ENCODE measurements at regions not wholly inside any gene's neighbourhood (a gene's known extent, or its start where the extent isn't known, plus 50 kb on each side); places are given as distances from the start of the nearest gene placed in this dataset.

DNA sequence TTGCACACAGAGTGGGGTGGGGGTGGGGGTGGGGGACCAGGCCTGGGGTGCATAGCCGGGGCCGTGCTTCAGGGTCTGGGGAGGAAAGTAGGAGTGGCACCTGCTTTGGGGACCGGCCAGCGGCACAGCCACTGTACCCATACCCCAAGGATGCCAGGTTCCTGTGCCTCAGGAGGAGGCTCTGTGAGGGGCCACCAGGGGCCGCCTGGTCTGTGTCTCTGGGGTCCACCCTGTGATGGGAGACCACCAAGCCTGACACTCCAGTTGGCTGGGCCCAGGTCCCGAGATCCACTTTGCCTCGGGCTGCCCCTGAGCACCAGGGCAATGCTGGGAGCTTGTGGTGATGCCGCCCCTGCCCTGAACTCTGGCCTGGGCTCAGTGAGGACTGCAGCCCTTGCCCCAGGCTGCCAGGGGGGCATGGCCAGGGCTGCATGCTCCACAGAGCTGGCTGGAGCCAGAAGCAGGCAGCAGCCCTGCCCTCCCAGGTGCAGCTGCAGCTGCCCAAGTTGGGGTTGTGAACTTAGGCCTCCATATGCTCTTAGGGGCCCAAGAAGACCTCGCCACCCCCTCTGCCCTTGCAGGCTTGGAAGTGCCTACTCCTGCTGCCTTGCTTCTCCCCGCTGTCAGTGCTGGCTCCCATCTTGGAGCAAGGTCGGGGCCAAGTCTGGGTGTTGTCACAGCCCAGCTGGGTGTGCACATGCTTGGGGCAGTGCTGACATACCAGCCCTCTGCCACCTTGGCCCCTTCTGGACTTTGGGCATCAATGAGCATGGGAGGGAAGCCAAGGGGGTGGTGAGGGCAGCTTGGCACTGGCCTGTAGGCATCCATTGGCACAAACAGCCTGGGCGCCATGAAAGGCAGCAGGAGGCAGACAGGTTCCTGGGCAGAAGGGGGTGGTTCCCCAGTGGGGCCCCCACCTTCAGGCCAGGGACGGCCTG is 123.3 kb upstream of the THY1 start:
- H3K9me3 ChIP-seq (replicated peaks; ENCODE audit: low read length) = no peaks in the 10 kb centered on the region
- H3K4me1 ChIP-seq (ENCODE audit: control insufficient read depth, insufficient read depth, low read length) = no peaks in the 10 kb centered on the region
- H3K9ac ChIP-seq (ENCODE audit: low read depth, low read length) = no peak overlapping the region
- H3K4me3 ChIP-seq (ENCODE audit: low read length) = no peak overlapping the region
- no peaks in the 10 kb centered on the region for H3K36me3 ChIP-seq (ENCODE audit: insufficient read depth, low read length)
- H3K4me2 ChIP-seq (ENCODE audit: low read length) = no peak overlapping the region
- H3K27me3 ChIP-seq (ENCODE audit: control insufficient read depth, insufficient read depth, low read length) = peaks cover 10% of the 10 kb centered on the region

DNA sequence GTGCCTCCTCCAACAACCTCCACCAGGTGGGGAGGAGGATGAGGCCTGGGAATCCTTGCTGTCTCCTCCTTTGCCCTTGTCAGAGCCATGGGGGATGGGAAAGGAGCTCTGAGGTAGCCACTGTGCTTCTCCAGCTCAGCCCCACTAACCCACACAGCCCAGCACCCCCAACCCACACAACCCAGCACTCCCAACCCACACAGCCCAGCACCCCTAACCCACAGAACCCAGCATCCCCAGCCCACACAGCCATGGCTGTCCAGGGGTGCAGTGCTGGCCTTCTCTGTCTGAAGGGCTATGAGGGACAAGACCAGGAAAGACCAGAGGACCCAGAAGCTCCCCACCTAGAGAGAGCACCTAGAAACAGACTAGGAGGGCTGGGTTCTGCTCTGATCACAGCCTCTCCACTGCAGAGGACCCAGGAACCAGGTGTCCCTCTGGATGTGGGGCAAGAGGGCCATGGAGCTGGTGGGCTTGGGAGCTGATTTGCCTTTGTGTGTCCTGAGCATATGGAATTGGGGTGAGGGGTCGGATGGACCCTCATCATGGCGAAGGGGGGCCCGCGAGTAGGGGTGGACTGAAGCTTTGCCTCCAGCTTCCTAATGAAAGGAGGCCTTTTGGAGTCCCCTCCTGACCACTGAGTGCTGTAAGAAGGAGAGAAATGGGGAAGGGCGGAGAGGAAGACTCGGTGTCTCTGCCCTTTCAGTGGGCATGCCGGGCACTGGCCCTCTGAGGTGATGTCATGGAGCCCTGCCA is 117.6 kb upstream of the THY1 start:
- Histone ChIP-seq H3K9me3 (replicated peaks; ENCODE audit: low read length) (no peaks in the 10 kb centered on the region), H3K4me1 (ENCODE audit: control insufficient read depth, insufficient read depth, low read length) (peaks cover 6% of the 10 kb centered on the region), H3K4me2 (ENCODE audit: low read length) (no peak overlapping the region), H3K36me3 (ENCODE audit: insufficient read depth, low read length) (no peaks in the 10 kb centered on the region), H3K9ac (ENCODE audit: low read depth, low read length) (no peak overlapping the region), H3K27me3 (ENCODE audit: control insufficient read depth, insufficient read depth, low read length) (peaks cover 34% of the 10 kb centered on the region), H3K4me3 (ENCODE audit: low read length) (no peak overlapping the region)

- peaks cover 38% of the 10 kb centered on the region for H3K27me3 ChIP-seq (ENCODE audit: control insufficient read depth, insufficient read depth, low read length)
- H3K4me3 ChIP-seq (ENCODE audit: low read length) = no peak overlapping the region
- peaks cover 6% of the 10 kb centered on the region for H3K4me1 ChIP-seq (ENCODE audit: control insufficient read depth, insufficient read depth, low read length)
- H3K9me3 ChIP-seq (replicated peaks; ENCODE audit: low read length) = no peaks in the 10 kb centered on the region
- no peaks in the 10 kb centered on the region for H3K36me3 ChIP-seq (ENCODE audit: insufficient read depth, low read length)
- H3K9ac ChIP-seq (ENCODE audit: low read depth, low read length) = no peak overlapping the region
- no peak overlapping the region for H3K4me2 ChIP-seq (ENCODE audit: low read length)
These were observed 116.6 kb upstream of the THY1 start for GRCh38 chr11:119539583-119539982.

DNA sequence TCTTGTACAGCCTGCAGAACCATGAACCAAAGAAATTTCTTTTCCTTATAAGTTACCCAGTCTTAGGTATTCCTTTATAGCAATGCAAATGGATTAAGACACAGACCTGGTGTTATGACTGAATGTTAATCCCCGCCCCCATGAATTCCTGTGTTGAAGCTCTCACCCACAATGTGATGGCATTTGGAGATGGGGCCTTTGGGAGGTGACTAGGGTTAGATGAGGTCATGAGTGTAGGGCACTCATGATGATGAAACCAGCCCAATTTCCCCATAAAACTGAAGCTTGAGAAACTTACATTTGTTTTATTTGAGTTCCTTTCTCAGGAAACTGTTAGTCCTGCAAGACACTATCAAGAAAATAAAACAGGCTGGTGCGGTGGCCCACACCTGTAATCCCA is 115.8 kb upstream of the THY1 start:
- peaks cover 6% of the 10 kb centered on the region for H3K4me1 ChIP-seq (ENCODE audit: control insufficient read depth, insufficient read depth, low read length)
- no peak overlapping the region for H3K4me2 ChIP-seq (ENCODE audit: low read length)
- no peak overlapping the region for H3K4me3 ChIP-seq (ENCODE audit: low read length)
- H3K36me3 ChIP-seq (ENCODE audit: insufficient read depth, low read length) = no peaks in the 10 kb centered on the region
- H3K9ac ChIP-seq (ENCODE audit: low read depth, low read length) = no peak overlapping the region
- no peaks in the 10 kb centered on the region for H3K9me3 ChIP-seq (replicated peaks; ENCODE audit: low read length)
- H3K27me3 ChIP-seq (ENCODE audit: control insufficient read depth, insufficient read depth, low read length) = peaks cover 34% of the 10 kb centered on the region

GRCh38 chr11:119537306-119538253 is 114.6 kb upstream of the THY1 start:
- peaks cover 6% of the 10 kb centered on the region for H3K4me1 ChIP-seq (ENCODE audit: control insufficient read depth, insufficient read depth, low read length)
- H3K9ac ChIP-seq (ENCODE audit: low read depth, low read length) = no peak overlapping the region
- H3K4me3 ChIP-seq (ENCODE audit: low read length) = no peak overlapping the region
- no peaks in the 10 kb centered on the region for H3K36me3 ChIP-seq (ENCODE audit: insufficient read depth, low read length)
- H3K9me3 ChIP-seq (replicated peaks; ENCODE audit: low read length) = no peaks in the 10 kb centered on the region
- H3K27me3 ChIP-seq (ENCODE audit: control insufficient read depth, insufficient read depth, low read length) = peaks cover 44% of the 10 kb centered on the region
- H3K4me2 ChIP-seq (ENCODE audit: low read length) = no peak overlapping the region

DNA sequence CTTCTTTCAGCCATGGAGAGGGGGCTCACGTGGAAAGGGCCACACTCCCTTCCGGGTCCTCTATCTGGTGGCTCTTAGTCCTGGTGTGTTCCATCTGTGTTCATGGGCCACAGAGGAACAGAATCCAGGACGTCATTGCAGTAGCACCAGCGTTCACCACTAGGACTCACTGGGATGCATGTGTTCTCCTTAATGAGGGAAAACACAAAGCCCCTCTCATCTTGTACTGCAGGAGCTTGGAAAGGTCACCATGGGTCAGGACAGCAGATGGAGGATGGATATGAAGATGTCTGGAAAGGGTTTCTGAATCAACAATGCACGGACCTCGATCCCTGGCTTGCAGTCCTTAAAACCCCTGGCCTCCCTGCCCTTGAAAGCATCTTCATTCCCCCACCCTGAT is 113.8 kb upstream of the THY1 start:
- H3K4me3 ChIP-seq (ENCODE audit: low read length) = no peak overlapping the region
- no peak overlapping the region for H3K4me2 ChIP-seq (ENCODE audit: low read length)
- no peaks in the 10 kb centered on the region for H3K36me3 ChIP-seq (ENCODE audit: insufficient read depth, low read length)
- H3K9ac ChIP-seq (ENCODE audit: low read depth, low read length) = no peak overlapping the region
- H3K27me3 ChIP-seq (ENCODE audit: control insufficient read depth, insufficient read depth, low read length) = peaks cover 45% of the 10 kb centered on the region
- H3K9me3 ChIP-seq (replicated peaks; ENCODE audit: low read length) = no peaks in the 10 kb centered on the region
- peaks cover 6% of the 10 kb centered on the region for H3K4me1 ChIP-seq (ENCODE audit: control insufficient read depth, insufficient read depth, low read length)

DNA sequence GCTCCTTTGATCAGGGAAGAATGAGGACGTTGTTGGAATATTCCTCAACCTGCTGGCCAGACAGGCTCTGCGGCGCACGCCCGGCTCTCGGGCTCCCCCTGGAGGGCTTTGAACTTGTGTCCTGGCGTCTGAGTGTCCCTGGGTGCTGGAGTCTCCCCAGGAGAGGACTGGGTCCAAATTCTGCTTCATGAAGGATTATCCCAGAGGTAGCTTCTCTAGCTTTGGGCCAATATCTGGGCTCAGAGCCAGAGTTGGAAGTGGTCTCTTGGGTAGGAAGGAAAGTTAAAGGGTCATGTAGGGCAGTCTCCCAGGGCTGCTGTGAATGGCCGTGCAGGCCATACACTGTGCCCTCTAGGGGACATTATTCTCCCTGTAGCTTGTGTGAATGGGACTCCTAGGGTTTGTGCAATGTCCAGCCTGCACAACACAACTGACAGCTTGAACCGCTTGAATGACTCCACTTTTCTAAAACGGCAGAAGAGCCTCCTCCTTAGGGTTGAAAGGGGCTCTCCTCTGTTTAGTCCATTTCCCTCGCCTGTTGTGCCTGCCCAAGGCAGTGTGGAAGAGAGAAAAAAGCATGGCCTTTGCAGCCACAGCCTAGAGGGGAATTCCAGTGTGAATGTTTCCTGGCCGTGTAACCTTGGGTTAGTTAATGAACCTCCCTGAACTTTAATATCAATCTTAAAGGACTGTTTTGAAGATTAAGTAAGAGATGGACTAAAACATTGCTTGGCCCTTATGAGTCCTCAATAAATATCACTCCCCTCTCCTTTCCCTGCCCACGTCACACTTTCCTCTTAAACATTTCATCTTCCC is 111.2 kb upstream of the THY1 start:
- Histone ChIP-seq H3K9ac (ENCODE audit: low read depth, low read length) (no peak overlapping the region), H3K4me1 (ENCODE audit: control insufficient read depth, insufficient read depth, low read length) (peaks cover 6% of the 10 kb centered on the region), H3K36me3 (ENCODE audit: insufficient read depth, low read length) (no peaks in the 10 kb centered on the region), H3K4me3 (ENCODE audit: low read length) (no peak overlapping the region), H3K27me3 (ENCODE audit: control insufficient read depth, insufficient read depth, low read length) (peaks cover 48% of the 10 kb centered on the region), H3K4me2 (ENCODE audit: low read length) (no peak overlapping the region), H3K9me3 (replicated peaks; ENCODE audit: low read length) (no peaks in the 10 kb centered on the region)

GRCh38 chr11:119533462-119533861 is 110.5 kb upstream of the THY1 start:
- Histone ChIP-seq H3K4me1 (ENCODE audit: control insufficient read depth, insufficient read depth, low read length) (peaks cover under 1% of the 10 kb centered on the region), H3K27me3 (ENCODE audit: control insufficient read depth, insufficient read depth, low read length) (peaks cover 54% of the 10 kb centered on the region), H3K36me3 (ENCODE audit: insufficient read depth, low read length) (no peaks in the 10 kb centered on the region)

DNA sequence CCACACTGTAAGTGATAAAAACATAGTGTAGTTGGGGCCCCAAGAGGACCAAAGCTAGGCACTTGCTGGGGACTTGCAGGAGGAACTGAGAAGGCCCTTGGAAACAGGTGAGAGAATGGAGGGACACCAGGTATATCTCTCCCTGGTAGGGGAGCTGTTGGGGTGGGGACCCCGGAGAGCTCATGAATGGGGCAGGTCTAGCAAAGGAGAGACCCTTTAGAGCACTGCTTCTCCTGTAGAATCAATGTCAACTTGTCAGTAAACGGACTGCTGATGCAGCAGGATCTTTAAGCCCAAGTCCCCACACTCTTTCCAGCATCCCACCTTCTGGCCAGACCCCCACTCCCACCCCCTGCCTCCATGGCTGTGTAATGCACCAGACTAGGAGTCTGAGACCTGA is 109.6 kb upstream of the THY1 start:
- Histone ChIP-seq H3K36me3 (ENCODE audit: insufficient read depth, low read length) (no peaks in the 10 kb centered on the region), H3K9ac (ENCODE audit: low read depth, low read length) (no peak overlapping the region), H3K4me3 (ENCODE audit: low read length) (no peak overlapping the region), H3K4me1 (ENCODE audit: control insufficient read depth, insufficient read depth, low read length) (no peaks in the 10 kb centered on the region), H3K27me3 (ENCODE audit: control insufficient read depth, insufficient read depth, low read length) (peaks cover 53% of the 10 kb centered on the region), H3K4me2 (ENCODE audit: low read length) (no peak overlapping the region), H3K9me3 (replicated peaks; ENCODE audit: low read length) (no peaks in the 10 kb centered on the region)

More at GRCh38 chr11:119533462-119533861, 110.5 kb upstream of the THY1 start:
- H3K4me2 ChIP-seq (ENCODE audit: low read length) = no peak overlapping the region
- no peaks in the 10 kb centered on the region for H3K9me3 ChIP-seq (replicated peaks; ENCODE audit: low read length)
- H3K9ac ChIP-seq (ENCODE audit: low read depth, low read length) = no peak overlapping the region
- H3K4me3 ChIP-seq (ENCODE audit: low read length) = no peak overlapping the region

GRCh38 chr11:119531623-119532022 is 108.7 kb upstream of the THY1 start:
- Histone ChIP-seq H3K36me3 (ENCODE audit: insufficient read depth, low read length) (no peaks in the 10 kb centered on the region), H3K27me3 (ENCODE audit: control insufficient read depth, insufficient read depth, low read length) (peaks cover 50% of the 10 kb centered on the region), H3K4me3 (ENCODE audit: low read length) (no peak overlapping the region), H3K4me2 (ENCODE audit: low read length) (no peak overlapping the region), H3K9me3 (replicated peaks; ENCODE audit: low read length) (no peaks in the 10 kb centered on the region), H3K4me1 (ENCODE audit: control insufficient read depth, insufficient read depth, low read length) (no peaks in the 10 kb centered on the region), H3K9ac (ENCODE audit: low read depth, low read length) (no peak overlapping the region)

All from skeletal muscle satellite cell (primary cell).